H1 (cell line): ENCODE measurements at regions not wholly inside any gene's neighbourhood (a gene's known extent, or its start where the extent isn't known, plus 50 kb on each side); places are given as distances from the start of the nearest gene placed in this dataset.

Experiments used
- MAX ChIP-seq: IDR thresholded peaks from 2 replicates; pipeline ENCODE4 v1.6.1; 2012; ENCODE audit warnings: inconsistent platforms
- POU5F1 ChIP-seq: IDR thresholded peaks from 2 replicates; pipeline ENCODE4 v1.6.1; 2011; ENCODE audit warnings: low read depth, mild to moderate bottlenecking, low read length, moderate library complexity
- SUZ12 ChIP-seq: fragments of 200-600 bp; sonication (generic); IDR thresholded peaks from 2 replicates; pipeline ENCODE4 v1.6.1; 2012; ENCODE audit warnings: mild to moderate bottlenecking, inconsistent platforms, low read length, moderate library complexity, mixed read lengths
- YY1 ChIP-seq: IDR thresholded peaks from 2 replicates; pipeline ENCODE4 v1.6.1; 2011; ENCODE audit warnings: low read depth, mild to moderate bottlenecking, low read length

DNA sequence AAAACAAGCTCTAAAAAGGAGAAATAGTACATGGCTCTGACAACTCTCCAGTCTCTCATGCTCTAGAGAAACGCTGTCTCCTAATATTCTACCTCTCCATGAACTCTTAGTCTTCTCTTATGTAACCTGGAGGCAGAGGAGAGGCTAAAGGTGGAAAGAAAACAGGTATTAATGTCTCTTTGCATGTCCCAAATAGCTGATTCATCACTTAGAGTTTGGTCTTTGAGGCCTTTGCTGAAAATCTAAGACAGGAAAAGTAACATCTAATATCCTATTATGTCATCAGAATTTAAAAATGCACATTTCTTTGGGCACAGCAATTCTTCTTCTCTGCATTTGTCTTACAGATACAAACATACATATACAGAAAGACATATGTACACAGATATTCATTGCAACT is 127.2 kb downstream of the DHRS2 start (continued):
- TF ChIP-seq YY1 (no peak), MAX (no peak), POU5F1 (no peak), SUZ12 (no peak)
